GM12872 (cell line): ENCODE measurements at regions not wholly inside any gene's neighbourhood (a gene's known extent, or its start where the extent isn't known, plus 50 kb on each side); places are given as distances from the start of the nearest gene placed in this dataset.

Experiments
- TF ChIP-seq, protein P1 (sequence below): IDR thresholded peaks from 3 replicates; pipeline ENCODE4 v1.5.1; 2011; ENCODE audit warnings: low read depth, mild to moderate bottlenecking, low read length, moderate library complexity; ENCODE audit not compliant: insufficient read depth

DNA sequence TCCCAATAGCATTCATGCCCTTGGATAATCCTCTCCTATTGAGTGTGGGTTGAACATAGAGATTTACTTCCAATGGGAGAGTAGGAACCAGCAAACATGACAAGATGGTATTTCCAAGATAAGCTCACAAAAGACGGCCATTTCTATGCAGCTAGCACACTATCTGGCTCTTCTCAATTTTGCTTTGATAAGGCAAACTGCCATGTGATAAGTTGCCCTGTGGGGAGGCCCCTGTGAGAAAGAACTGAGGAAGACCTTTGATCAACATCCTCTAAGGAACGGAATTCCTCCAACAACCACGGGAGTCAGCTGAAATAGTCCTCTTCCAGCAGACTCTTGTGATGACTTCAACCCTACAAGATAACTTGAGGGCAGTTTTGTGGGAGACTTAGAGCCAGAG lies 211.9 kb upstream of the TRPM3 start:
- TF ChIP-seq, protein P1, sequence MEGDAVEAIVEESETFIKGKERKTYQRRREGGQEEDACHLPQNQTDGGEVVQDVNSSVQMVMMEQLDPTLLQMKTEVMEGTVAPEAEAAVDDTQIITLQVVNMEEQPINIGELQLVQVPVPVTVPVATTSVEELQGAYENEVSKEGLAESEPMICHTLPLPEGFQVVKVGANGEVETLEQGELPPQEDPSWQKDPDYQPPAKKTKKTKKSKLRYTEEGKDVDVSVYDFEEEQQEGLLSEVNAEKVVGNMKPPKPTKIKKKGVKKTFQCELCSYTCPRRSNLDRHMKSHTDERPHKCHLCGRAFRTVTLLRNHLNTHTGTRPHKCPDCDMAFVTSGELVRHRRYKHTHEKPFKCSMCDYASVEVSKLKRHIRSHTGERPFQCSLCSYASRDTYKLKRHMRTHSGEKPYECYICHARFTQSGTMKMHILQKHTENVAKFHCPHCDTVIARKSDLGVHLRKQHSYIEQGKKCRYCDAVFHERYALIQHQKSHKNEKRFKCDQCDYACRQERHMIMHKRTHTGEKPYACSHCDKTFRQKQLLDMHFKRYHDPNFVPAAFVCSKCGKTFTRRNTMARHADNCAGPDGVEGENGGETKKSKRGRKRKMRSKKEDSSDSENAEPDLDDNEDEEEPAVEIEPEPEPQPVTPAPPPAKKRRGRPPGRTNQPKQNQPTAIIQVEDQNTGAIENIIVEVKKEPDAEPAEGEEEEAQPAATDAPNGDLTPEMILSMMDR, result no peak

DNA sequence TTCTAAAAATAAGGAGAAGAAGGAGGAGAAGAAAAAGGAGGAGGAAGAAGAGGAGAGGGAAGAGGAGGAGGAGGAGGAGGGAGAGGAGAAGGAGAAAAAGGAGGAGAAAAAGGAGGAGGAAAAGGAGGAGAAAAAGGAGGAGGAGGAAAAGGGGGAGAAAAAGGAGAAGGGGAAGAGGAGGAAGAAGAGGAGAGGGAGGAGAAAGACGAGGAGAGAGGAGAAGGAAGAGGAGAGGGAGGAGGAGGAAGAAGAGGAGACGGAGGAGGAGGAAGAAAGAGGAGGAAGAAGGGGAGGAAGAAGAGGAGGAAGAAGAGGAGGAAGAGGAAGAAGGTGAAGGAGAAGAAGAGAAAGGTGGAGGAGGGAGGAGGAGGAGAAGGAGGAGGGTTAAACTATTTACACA lies 210.2 kb upstream of the TRPM3 start:
- TF ChIP-seq, protein P1, result no peak

DNA sequence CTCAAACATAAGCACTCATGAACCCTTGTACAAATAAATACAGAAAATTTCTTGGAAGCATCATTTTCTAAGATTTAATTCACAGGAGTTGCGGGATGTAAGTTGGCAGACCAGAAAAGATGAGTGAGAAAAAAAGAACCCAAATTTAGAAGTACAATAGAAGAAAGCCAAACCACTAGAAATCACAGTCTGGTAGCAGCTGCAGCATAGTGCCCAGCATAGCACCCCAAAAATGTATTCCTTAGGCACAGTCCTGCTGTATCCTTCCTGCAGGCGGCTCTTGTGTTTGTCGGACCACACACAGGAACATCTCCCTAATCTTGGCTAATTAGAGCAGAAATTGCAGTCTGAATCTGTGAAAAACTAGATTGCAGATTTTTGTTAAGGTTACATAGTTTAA lies 208.5 kb upstream of the TRPM3 start:
- TF ChIP-seq, protein P1, result no peak

DNA sequence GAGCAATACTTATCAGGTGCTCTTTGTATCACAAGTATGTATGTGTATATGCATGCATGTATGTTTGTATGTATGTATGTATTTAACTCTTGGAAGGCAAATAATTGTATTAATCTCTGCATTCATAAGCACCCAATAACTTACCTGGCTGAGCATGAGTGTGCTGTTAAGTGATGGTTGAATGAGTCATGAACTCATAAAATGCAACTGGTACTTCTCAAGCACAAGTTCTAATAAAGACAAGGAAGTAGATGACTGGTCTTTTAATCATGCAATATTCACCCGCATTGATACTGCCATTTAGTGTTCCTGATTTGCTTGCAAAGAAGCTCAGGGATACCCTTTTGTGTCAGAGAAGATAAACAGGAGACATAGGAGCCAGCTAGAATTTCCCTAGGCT lies 204.9 kb upstream of the TRPM3 start:
- TF ChIP-seq, protein P1, result no peak

DNA sequence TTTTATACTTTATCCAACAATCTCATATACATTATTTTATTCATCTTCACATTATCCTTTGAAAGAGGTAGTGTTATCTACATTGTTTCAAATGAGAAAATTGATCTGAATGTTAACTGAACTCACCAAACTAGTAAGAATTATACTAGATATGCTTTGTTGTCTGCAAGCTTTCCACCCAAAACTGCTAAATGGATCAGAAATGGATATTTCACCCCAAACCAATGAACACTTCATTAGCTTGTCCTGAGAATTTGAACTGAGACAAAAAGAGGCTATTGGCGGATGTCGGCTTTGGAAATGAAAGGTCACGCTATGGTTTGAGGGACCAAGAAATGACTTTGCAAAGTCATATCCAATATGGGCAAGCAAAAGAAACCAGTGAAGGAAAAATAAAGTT lies 201.9 kb upstream of the TRPM3 start:
- TF ChIP-seq, protein P1, result no peak

DNA sequence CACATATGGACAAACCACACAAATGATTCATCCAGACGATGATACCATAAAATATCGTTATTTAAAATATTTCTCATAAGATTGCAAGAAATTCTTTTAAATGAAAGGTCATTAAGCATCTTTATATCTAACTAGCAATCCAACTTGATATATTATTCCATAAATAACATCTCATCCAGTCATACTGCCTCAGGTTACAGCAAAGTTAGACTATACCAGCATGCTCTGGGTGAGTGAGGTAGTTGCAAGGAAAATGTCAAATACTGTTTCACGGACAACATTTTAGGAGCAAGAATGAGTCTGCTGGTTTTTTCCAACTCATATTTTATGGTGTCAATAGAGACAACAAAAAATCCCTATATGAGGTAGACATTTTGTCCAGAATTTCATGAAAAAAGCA lies 200.9 kb upstream of the TRPM3 start:
- TF ChIP-seq, protein P1, result no peak

DNA sequence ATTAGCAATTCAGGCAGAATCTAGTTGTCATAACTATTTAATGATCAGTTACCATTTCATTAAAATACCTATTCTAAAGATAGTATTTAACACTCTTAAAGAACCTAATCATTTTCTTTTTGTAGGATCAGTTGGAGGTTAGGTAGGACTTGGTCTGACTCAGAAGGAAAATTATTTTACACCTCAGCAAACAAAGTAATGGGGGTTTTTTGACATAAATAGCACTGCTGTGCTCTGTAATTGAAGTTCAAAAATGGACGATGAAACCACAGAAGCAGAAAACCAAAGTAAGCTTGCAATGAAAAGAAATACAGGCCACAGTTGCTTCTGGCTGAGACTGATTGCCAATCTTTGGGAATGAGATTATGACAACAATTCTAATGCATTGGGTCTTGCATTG lies 187.0 kb upstream of the TRPM3 start:
- TF ChIP-seq, protein P1, result no peak

DNA sequence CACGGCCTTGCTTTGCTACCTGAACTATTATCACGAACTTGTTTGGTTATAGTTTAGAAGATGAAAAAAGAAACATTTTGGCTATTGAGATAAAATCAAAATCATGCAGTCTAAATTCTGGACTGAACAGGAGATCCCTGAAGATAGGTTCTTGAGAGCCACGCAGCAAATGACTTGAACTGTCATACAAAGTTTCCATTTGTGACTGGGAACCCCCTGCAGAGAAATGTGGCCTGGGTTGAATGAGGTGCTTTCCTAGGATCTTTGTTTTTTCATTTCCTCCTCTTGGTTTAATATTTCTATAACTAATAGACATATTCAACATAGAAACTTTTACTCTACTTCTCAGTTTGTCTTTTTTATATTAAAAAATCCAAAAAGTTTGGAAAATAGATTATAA lies 184.7 kb upstream of the TRPM3 start:
- TF ChIP-seq, protein P1, result no peak
